ENCODE measurements at regions not wholly inside any gene's neighbourhood (a gene's known extent, or its start where the extent isn't known, plus 50 kb on each side); places are given as distances from the start of the nearest gene placed in this dataset.

DNA sequence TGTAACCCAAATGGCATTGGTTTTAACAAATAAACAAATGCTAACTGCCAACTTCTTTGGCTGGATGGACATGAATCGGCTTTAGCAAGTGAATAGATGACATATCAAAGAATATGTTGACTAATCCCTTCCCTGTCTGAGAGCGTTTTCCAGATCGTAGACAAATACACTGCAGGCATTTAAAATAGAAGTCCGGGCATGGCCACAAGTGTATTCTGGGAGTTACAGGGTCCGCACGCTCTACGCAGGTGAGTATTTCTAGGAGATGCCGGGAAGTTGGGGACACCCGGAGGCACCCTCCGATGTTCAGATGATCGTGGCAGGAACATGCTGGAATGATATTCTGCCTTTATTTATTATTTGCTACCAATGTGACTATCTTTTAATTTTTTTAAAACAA, 53.2 kb upstream of the ZNF536 start:
- TF ChIP-seq, protein P1, sequence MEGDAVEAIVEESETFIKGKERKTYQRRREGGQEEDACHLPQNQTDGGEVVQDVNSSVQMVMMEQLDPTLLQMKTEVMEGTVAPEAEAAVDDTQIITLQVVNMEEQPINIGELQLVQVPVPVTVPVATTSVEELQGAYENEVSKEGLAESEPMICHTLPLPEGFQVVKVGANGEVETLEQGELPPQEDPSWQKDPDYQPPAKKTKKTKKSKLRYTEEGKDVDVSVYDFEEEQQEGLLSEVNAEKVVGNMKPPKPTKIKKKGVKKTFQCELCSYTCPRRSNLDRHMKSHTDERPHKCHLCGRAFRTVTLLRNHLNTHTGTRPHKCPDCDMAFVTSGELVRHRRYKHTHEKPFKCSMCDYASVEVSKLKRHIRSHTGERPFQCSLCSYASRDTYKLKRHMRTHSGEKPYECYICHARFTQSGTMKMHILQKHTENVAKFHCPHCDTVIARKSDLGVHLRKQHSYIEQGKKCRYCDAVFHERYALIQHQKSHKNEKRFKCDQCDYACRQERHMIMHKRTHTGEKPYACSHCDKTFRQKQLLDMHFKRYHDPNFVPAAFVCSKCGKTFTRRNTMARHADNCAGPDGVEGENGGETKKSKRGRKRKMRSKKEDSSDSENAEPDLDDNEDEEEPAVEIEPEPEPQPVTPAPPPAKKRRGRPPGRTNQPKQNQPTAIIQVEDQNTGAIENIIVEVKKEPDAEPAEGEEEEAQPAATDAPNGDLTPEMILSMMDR (IDR thresholded peaks at IDR 0.05; ENCODE audit: low read length) = no peak
- TF ChIP-seq EZH2phosphoT487 (IDR thresholded peaks at IDR 0.05; ENCODE audit: low read length) (no peak), EZH2 (optimal IDR thresholded peaks at IDR 0.05; ENCODE audit: low read depth, low read length) (no peak)

All from MM.1S (cell line).